Breast epithelium (tissue), 3 donors: ENCODE measurements at regions not wholly inside any gene's neighbourhood (a gene's known extent, or its start where the extent isn't known, plus 50 kb on each side); places are given as distances from the start of the nearest gene placed in this dataset.

Source experiments
- POLR2A ChIP-seq: fragments of 450-650 bp; IDR thresholded peaks from one replicate; pipeline ENCODE4 v1.6.1; 2016; ENCODE audit warnings: antibody characterized with exemption, mild to moderate bottlenecking, moderate library complexity
- TF ChIP-seq, protein P1 (sequence below), 3 donors: fragments of 450-650 bp; IDR thresholded peaks; one replicate each; pipeline ENCODE4 v1.5.1; 2016 to 2017; ENCODE audit warnings: antibody characterized with exemption in 3 of 3, mild to moderate bottlenecking in 3 of 3, moderate library complexity in 3 of 3

DNA sequence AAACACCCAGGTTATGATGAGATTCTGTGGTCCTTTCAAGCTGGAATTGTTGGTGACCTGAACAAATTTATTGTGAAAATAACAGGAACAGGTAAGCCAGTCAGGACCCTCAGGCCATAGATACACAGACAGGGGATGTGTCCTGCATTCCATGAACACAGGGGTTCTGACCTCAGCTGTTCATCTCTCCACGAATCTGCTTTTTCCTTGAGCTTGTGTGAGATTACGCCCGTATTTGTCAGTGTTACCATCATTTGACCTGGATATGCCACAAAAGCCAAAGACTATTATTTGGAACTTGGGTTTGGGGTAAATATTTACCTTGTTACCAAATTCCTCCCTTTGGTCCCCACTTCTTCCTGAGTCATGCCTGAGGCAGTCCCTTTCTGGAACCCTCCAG lies 288.9 kb downstream of the PREX1 start:
- TF ChIP-seq, protein P1, sequence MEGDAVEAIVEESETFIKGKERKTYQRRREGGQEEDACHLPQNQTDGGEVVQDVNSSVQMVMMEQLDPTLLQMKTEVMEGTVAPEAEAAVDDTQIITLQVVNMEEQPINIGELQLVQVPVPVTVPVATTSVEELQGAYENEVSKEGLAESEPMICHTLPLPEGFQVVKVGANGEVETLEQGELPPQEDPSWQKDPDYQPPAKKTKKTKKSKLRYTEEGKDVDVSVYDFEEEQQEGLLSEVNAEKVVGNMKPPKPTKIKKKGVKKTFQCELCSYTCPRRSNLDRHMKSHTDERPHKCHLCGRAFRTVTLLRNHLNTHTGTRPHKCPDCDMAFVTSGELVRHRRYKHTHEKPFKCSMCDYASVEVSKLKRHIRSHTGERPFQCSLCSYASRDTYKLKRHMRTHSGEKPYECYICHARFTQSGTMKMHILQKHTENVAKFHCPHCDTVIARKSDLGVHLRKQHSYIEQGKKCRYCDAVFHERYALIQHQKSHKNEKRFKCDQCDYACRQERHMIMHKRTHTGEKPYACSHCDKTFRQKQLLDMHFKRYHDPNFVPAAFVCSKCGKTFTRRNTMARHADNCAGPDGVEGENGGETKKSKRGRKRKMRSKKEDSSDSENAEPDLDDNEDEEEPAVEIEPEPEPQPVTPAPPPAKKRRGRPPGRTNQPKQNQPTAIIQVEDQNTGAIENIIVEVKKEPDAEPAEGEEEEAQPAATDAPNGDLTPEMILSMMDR (IDR thresholded peaks at IDR 0.05), result no peak
- TF ChIP-seq POLR2A, result no peak
